ENCODE measurements at regions not wholly inside any gene's neighbourhood (a gene's known extent, or its start where the extent isn't known, plus 50 kb on each side); places are given as distances from the start of the nearest gene placed in this dataset.
"Not testable (repeated sequence)": the region's sequence is repeated elsewhere in the genome, so short reads cannot be mapped to it uniquely, and the experiment has no call there.

GRCh38 chr12:42868291-42868690 is 278.7 kb upstream of the PRICKLE1 start:
- no peak for DNase-seq
- no peaks in the 10 kb centered on the region for H3K36me3 Mint-ChIP-seq
- no peak overlapping the region for H3K27ac Mint-ChIP-seq
- intact Hi-C loops (cut with micrococcal nuclease): no loop called here
- H3K4me1 ChIP-seq (ENCODE audit: insufficient read depth, low read length): no peaks in the 10 kb centered on the region
- no peaks in the 10 kb centered on the region for H3K36me3 ChIP-seq (ENCODE audit: insufficient read depth, low read length)
- no peaks in the 10 kb centered on the region for H3K27me3 ChIP-seq (ENCODE audit: insufficient read depth, low read length)
- H3K27ac ChIP-seq (ENCODE audit: low read depth, low read length): no peak overlapping the region
- H3K4me3 ChIP-seq (ENCODE audit: low read length in 2 of 2): no peak overlapping the region
- ChIA-PET CTCF (ENCODE audit: partially characterized antibody) (no interaction called here), POLR2A (ENCODE audit: partially characterized antibody) (no interaction called here)
- peaks cover 0 to 4% (median 2%) of the 10 kb centered on the region in 8 donors for H3K9me3 Mint-ChIP-seq
- H3K9me3 ChIP-seq (ENCODE audit: control insufficient read depth in 1 of 2, low read length in 2 of 2): no peaks in the 10 kb centered on the region
- H3K4me3 Mint-ChIP-seq: no peak overlapping the region
- no peaks in the 10 kb centered on the region for H3K27me3 Mint-ChIP-seq
- H3K4me1 Mint-ChIP-seq: no peaks in the 10 kb centered on the region

- Mint-ChIP-seq H3K27me3 (no peaks in the 10 kb centered on the region), H3K9me3 (peaks cover 0 to 4% (median 1%) of the 10 kb centered on the region in 8 donors), H3K4me1 (no peaks in the 10 kb centered on the region), H3K4me3 (no peak overlapping the region), H3K36me3 (no peaks in the 10 kb centered on the region), H3K27ac (no peak overlapping the region)
- H3K9me3 ChIP-seq (ENCODE audit: control insufficient read depth in 1 of 2, low read length in 2 of 2): no peaks in the 10 kb centered on the region
- intact Hi-C loops (cut with micrococcal nuclease): no loop called here
- no peak overlapping the region for H3K27ac ChIP-seq (ENCODE audit: low read depth, low read length)
- no peak overlapping the region for H3K4me3 ChIP-seq (ENCODE audit: low read length in 2 of 2)
- DNase-seq: no peak
- H3K36me3 ChIP-seq (ENCODE audit: insufficient read depth, low read length): no peaks in the 10 kb centered on the region
- H3K27me3 ChIP-seq (ENCODE audit: insufficient read depth, low read length): no peaks in the 10 kb centered on the region
- ChIA-PET POLR2A (ENCODE audit: partially characterized antibody) (no interaction called here), CTCF (ENCODE audit: partially characterized antibody) (no interaction called here)
- H3K4me1 ChIP-seq (ENCODE audit: insufficient read depth, low read length): no peaks in the 10 kb centered on the region
Observed at GRCh38 chr12:42865282-42865681, 275.7 kb upstream of the PRICKLE1 start.

DNA sequence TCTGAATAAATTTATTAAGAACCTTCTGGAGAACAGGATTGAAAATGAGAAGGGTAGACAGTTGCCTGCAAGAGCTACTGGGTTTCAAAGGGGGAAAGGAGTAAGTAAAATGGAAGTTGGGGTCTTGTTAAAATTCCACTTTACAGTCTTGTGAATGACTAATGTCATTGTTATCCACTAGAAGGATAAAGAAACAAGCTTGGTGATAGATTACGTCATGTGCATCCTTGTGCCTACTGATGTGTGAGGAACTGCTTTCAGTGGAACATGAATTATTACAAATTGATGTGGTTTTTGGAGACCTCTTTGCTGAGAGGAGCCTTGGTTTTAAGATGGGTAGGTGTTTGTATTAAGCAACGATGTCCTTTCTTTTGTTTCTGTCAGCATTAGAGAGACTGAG is 272.5 kb upstream of the PRICKLE1 start:
- Mint-ChIP-seq H3K27ac (no peak overlapping the region), H3K4me1 (no peaks in the 10 kb centered on the region), H3K4me3 (no peak overlapping the region), H3K27me3 (no peaks in the 10 kb centered on the region), H3K36me3 (no peaks in the 10 kb centered on the region), H3K9me3 (peaks cover 0 to 3% (median 0%) of the 10 kb centered on the region in 8 donors)
- H3K4me3 ChIP-seq (ENCODE audit: low read length in 2 of 2): no peak overlapping the region
- ChIA-PET CTCF (ENCODE audit: partially characterized antibody) (no interaction called here), POLR2A (ENCODE audit: partially characterized antibody) (no interaction called here)
- H3K27ac ChIP-seq (ENCODE audit: low read depth, low read length): no peak overlapping the region
- no peak for DNase-seq
- intact Hi-C loops (cut with micrococcal nuclease): no loop called here
- no peaks in the 10 kb centered on the region for H3K9me3 ChIP-seq (ENCODE audit: control insufficient read depth in 1 of 2, low read length in 2 of 2)
- no peaks in the 10 kb centered on the region for H3K27me3 ChIP-seq (ENCODE audit: insufficient read depth, low read length)
- no peaks in the 10 kb centered on the region for H3K4me1 ChIP-seq (ENCODE audit: insufficient read depth, low read length)
- H3K36me3 ChIP-seq (ENCODE audit: insufficient read depth, low read length): no peaks in the 10 kb centered on the region

DNA sequence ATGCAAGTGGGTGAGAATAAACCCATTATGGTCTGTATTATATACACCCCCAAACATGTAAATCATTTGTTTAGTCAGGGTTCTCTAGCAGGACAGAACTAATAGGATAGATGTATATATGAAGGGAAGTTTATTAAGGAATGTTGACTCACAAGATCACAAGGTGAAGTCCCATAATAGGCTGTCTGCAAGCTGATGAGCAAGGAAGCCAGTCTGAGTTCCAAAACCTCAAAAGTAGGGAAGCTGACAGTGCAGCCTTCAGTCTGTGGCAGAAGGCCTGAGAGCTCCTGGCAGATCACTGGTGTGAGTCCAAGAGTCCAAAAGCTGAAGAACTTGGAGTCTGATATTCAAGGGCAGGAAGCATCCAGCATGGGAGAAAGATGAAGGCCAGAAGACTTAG is 270.8 kb upstream of the PRICKLE1 start:
- H3K27me3 ChIP-seq (ENCODE audit: insufficient read depth, low read length); POLR2A ChIA-PET (ENCODE audit: partially characterized antibody); H3K27me3 Mint-ChIP-seq; H3K4me3 ChIP-seq (ENCODE audit: low read length in 2 of 2); H3K9me3 ChIP-seq (ENCODE audit: control insufficient read depth in 1 of 2, low read length in 2 of 2); H3K36me3 Mint-ChIP-seq; H3K4me1 Mint-ChIP-seq; DNase-seq; H3K9me3 Mint-ChIP-seq; H3K36me3 ChIP-seq (ENCODE audit: insufficient read depth, low read length); CTCF ChIA-PET (ENCODE audit: partially characterized antibody); H3K4me1 ChIP-seq (ENCODE audit: insufficient read depth, low read length); intact Hi-C loops (cut with micrococcal nuclease); H3K27ac ChIP-seq (ENCODE audit: low read depth, low read length); H3K27ac Mint-ChIP-seq; H3K4me3 Mint-ChIP-seq: not testable (repeated sequence)

DNA sequence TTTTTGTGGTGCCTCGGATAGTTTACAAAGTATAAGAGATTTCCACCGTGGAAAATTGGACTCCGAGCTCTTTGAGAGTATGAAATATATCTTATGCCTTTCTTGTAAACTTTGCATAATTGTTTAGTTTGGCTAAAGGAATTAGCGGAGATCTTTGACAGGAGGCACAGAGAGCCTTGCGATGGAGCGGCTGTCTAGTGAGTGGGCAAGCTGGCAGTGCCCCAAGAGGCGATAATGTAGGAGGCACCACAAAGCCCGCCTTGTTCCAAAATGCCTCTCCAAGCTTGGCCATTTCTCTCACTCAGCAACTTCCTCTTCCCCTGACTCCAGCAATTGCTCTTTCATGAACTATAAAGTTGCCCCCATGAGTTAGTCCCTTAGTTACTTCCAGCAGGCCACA is 270.1 kb upstream of the PRICKLE1 start:
- no peak overlapping the region for H3K4me3 ChIP-seq (ENCODE audit: low read length in 2 of 2)
- ChIA-PET POLR2A (ENCODE audit: partially characterized antibody) (no interaction called here), CTCF (ENCODE audit: partially characterized antibody) (no interaction called here)
- H3K27me3 Mint-ChIP-seq: no peaks in the 10 kb centered on the region
- H3K4me3 Mint-ChIP-seq: no peak overlapping the region
- H3K4me1 ChIP-seq (ENCODE audit: insufficient read depth, low read length): no peaks in the 10 kb centered on the region
- no peaks in the 10 kb centered on the region for H3K27me3 ChIP-seq (ENCODE audit: insufficient read depth, low read length)
- H3K27ac Mint-ChIP-seq: no peak overlapping the region
- intact Hi-C loops (cut with micrococcal nuclease): no loop called here
- H3K4me1 Mint-ChIP-seq: no peaks in the 10 kb centered on the region
- no peaks in the 10 kb centered on the region for H3K9me3 ChIP-seq (ENCODE audit: control insufficient read depth in 1 of 2, low read length in 2 of 2)
- H3K36me3 ChIP-seq (ENCODE audit: insufficient read depth, low read length): no peaks in the 10 kb centered on the region
- H3K27ac ChIP-seq (ENCODE audit: low read depth, low read length): no peak overlapping the region
- H3K36me3 Mint-ChIP-seq: no peaks in the 10 kb centered on the region
- H3K9me3 Mint-ChIP-seq: no peaks in the 10 kb centered on the region
- DNase-seq: no peak

DNA sequence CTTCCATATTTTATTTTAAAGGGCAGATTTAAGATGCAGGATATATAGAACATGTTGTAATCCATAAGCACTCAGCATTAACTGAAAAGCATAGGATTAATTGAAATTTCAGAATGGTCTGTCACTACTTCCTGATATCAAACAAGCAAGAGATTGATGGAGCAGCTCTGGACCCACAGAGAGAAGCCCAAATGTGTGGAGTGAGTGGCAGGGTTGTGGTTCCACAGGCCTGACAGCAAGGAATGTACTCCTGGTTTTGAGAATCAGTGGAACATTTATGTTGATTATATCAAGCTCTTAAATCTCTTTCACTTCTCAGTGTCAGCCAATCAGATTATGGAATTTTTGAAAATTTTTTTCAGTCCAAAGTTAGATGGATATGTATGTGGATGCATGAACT is 267.6 kb upstream of the PRICKLE1 start:
- H3K9me3 ChIP-seq (ENCODE audit: control insufficient read depth in 1 of 2, low read length in 2 of 2): no peaks in the 10 kb centered on the region
- H3K27ac Mint-ChIP-seq: no peak overlapping the region
- H3K27ac ChIP-seq (ENCODE audit: low read depth, low read length): no peak overlapping the region
- H3K4me3 Mint-ChIP-seq: no peak overlapping the region
- peaks cover 0 to 1% (median 0%) of the 10 kb centered on the region in 8 donors for H3K9me3 Mint-ChIP-seq
- intact Hi-C loops (cut with micrococcal nuclease): no loop called here
- ChIA-PET CTCF (ENCODE audit: partially characterized antibody) (no interaction called here), POLR2A (ENCODE audit: partially characterized antibody) (no interaction called here)
- no peak overlapping the region for H3K4me3 ChIP-seq (ENCODE audit: low read length in 2 of 2)
- no peak for DNase-seq
- H3K4me1 ChIP-seq (ENCODE audit: insufficient read depth, low read length): no peaks in the 10 kb centered on the region
- H3K36me3 ChIP-seq (ENCODE audit: insufficient read depth, low read length): no peaks in the 10 kb centered on the region
- H3K4me1 Mint-ChIP-seq: no peaks in the 10 kb centered on the region
- no peaks in the 10 kb centered on the region for H3K27me3 ChIP-seq (ENCODE audit: insufficient read depth, low read length)
- no peaks in the 10 kb centered on the region for H3K27me3 Mint-ChIP-seq
- H3K36me3 Mint-ChIP-seq: no peaks in the 10 kb centered on the region

- Histone ChIP-seq H3K36me3 (ENCODE audit: insufficient read depth, low read length) (no peaks in the 10 kb centered on the region), H3K9me3 (ENCODE audit: control insufficient read depth in 1 of 2, low read length in 2 of 2) (no peaks in the 10 kb centered on the region), H3K4me3 (ENCODE audit: low read length in 2 of 2) (no peak overlapping the region), H3K27ac (ENCODE audit: low read depth, low read length) (no peak overlapping the region), H3K4me1 (ENCODE audit: insufficient read depth, low read length) (no peaks in the 10 kb centered on the region), H3K27me3 (ENCODE audit: insufficient read depth, low read length) (no peaks in the 10 kb centered on the region)
- Mint-ChIP-seq H3K36me3 (no peaks in the 10 kb centered on the region), H3K27ac (no peak overlapping the region), H3K9me3 (peaks cover 0 to 2% (median under 1%) of the 10 kb centered on the region in 8 donors), H3K4me3 (no peak overlapping the region), H3K27me3 (no peaks in the 10 kb centered on the region), H3K4me1 (no peaks in the 10 kb centered on the region)
- intact Hi-C loops (cut with micrococcal nuclease): no loop called here
- ChIA-PET CTCF (ENCODE audit: partially characterized antibody) (no interaction called here), POLR2A (ENCODE audit: partially characterized antibody) (no interaction called here)
- DNase-seq: no peak
Observed at GRCh38 chr12:42855362-42855950, 265.9 kb upstream of the PRICKLE1 start.

- H3K4me3 Mint-ChIP-seq: no peak overlapping the region
Observed at GRCh38 chr12:42854826-42855225, 265.3 kb upstream of the PRICKLE1 start.

More at GRCh38 chr12:42854826-42855225, 265.3 kb upstream of the PRICKLE1 start:
- Histone ChIP-seq H3K9me3 (ENCODE audit: control insufficient read depth in 1 of 2, low read length in 2 of 2) (no peaks in the 10 kb centered on the region), H3K4me3 (ENCODE audit: low read length in 2 of 2) (no peak overlapping the region), H3K27me3 (ENCODE audit: insufficient read depth, low read length) (no peaks in the 10 kb centered on the region), H3K36me3 (ENCODE audit: insufficient read depth, low read length) (no peaks in the 10 kb centered on the region), H3K27ac (ENCODE audit: low read depth, low read length) (no peak overlapping the region), H3K4me1 (ENCODE audit: insufficient read depth, low read length) (no peaks in the 10 kb centered on the region)
- no peak for DNase-seq
- Mint-ChIP-seq H3K27ac (no peak overlapping the region), H3K36me3 (no peaks in the 10 kb centered on the region), H3K9me3 (peaks cover 0 to 3% (median under 1%) of the 10 kb centered on the region in 8 donors), H3K4me1 (no peaks in the 10 kb centered on the region), H3K27me3 (no peaks in the 10 kb centered on the region)
- ChIA-PET CTCF (ENCODE audit: partially characterized antibody) (no interaction called here), POLR2A (ENCODE audit: partially characterized antibody) (no interaction called here)
- intact Hi-C loops (cut with micrococcal nuclease): no loop called here

All from CD4-positive, alpha-beta memory T cell (primary cell).